ENCODE measurements at regions not wholly inside any gene's neighbourhood (a gene's known extent, or its start where the extent isn't known, plus 50 kb on each side); places are given as distances from the start of the nearest gene placed in this dataset.

DNA sequence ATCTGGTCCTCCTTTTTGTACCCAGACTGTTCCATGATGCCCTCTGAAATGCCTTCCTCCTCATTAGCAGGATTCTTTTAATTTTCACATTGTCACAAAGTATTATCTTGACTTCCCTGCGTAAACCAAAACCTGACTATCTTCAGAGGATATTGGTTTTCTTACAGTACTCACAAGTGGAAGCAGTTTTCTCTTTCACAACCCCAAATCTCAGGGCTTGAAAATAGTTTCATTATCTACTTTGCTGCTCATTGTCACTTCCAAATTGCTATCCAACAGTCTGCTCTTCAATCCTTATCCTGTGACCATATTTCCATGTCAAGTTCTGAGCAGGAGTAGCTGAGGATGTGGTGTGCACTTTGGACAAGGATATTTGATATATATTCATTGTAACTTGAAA is 324.1 kb downstream of the FAM170A start:
- no peak for TF ChIP-seq GATA2 (IDR thresholded peaks at IDR 0.05; ENCODE audit: low read depth, low read length)
- no peak for TF ChIP-seq GATA3 (IDR thresholded peaks at IDR 0.05; ENCODE audit: low read depth, low read length)
